Cardiac septum (tissue), 1 donor: ENCODE measurements at regions not wholly inside any gene's neighbourhood (a gene's known extent, or its start where the extent isn't known, plus 50 kb on each side); places are given as distances from the start of the nearest gene placed in this dataset.

Experiments used
- DNase-seq: peaks from one replicate; pipeline ENCODE4 v3.0.0-alpha.2; 2020; ENCODE audit warnings: low spot score
- intact Hi-C: fragments of 100-400 bp; cut with DNase I; formaldehyde crosslinking; loops from one replicate; pipeline ENCODE4 v1.14.0; 2022
- donor health status: DM: no; HTN: no; CAD: no.

DNA sequence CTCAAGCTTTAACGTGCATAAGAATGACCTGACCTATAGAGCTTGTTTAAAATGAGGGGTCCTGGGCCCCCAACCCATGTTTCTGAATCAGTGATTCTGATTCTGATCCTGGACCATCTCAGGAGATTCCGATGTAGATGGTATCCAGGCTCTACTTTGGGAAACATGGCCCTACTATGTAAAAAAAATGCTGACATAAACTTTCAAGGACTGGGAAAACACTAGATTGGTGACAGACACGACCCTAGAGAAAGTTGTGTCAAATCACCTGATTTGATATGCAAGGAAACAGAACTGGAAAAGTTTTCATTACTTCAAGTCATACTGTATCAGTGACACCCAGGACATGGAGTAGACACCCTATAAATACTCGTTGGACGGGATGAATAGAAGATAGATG lies 328.5 kb downstream of the HNRNPD start:
- intact Hi-C loops = no loop called here
- DNase-seq = no peak

DNA sequence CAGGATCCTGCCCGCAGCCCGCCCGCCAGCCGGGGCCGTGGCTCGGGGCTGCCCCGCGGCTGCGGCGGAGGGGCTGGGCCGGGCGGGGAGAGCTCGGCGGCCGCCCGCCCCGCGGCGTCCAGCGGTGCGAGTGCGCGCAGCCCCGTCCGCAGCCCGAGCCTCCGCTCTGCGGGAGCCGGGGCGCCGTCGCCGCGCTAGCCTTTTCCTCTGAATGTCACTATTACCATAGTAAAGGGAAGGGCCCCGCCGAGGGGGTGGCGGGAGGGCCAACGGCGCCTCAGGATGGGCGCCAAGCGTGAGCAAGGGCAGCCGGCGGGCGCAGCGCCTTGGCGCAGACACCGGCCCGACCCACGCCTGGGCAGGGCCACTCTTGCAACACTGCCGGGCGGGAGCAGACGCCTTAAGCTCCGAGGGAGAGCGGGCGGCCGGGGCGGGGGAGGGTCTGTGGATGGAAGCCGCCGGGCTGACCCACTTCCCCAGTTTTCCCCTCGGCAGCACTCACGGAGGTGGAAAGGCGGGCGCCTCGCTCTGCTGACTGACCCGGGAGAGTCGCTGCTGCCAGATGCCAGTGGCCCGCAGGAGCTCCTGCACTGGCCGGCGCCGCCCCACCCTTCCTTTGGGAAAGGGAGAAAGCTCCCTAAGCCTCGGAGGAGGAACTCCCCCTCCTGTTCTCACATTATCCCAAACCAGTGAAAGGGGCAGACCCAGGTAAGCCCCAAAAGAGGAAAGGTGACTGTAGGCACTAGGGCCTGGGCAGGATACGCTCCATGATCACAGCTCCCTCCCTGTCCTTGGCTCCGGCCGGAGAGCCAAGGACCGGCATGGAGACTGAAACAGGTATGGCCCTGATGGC lies 329.4 kb downstream of the HNRNPD start:
- DNase-seq = no peak
- intact Hi-C loops = no loop called here

DNA sequence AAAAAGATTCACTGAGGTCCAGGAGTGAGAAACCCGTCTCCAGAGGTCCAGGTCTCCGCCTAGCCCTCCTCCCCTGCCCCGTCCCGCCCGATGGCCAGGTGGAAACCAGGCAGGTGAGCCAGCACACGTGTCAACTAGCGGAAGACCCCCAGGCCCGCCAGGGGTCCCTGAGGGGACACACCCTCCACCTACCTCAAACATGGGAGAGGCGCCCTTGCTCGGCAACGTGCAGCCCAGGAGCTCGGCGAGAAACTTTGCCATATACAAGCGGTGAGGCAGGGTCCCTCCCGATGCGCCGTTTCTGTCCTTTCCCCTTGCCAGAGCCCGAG lies 330.0 kb downstream of the HNRNPD start:
- DNase-seq = no peak
- intact Hi-C loops = no loop called here

- intact Hi-C loops = no loop called here
- DNase-seq = no peak
Observed at GRCh38 chr4:82043081-82043808, 330.5 kb downstream of the HNRNPD start.

DNA sequence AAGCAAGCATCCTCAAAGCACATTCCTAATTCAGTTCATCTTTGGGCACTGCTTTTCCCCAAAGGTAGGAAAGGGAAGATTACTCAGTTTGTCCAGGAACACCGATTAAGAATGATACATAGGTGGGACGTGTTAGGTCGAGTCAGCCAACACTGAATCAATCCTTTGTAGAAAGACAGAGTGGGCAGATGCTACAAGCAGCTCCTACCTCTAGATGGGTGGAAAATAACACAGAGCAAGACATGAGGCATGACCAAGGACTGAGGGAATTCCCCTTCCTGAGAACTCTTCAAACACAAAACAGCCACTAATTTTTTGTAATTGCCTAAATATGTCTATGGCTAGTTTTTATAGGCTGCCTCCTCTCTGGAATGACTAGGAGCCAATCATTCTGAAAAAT lies 331.7 kb downstream of the HNRNPD start:
- DNase-seq = no peak
- intact Hi-C loops = no loop called here

DNA sequence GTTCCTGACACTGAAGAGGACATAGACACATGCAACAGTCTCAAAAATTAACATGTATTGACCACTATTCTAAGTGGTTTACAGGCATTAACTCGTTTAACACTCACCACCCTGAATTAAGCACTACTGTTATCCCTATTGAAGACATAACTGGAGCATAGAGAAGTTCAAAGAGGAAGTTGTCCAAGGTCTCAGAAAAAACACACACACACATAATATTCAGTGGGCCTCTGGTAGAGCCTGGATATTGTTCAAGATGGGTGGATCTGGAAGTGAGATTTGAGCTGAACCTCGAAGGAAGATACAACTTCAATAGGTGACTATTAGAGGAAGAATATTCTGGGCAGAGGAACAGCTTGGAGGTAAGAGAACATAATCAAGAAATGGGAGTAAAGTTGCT lies 334.9 kb downstream of the HNRNPD start:
- intact Hi-C loops = no loop called here

GRCh38 chr4:82036181-82036580 lies 337.6 kb downstream of the HNRNPD start:
- no peak for DNase-seq
- intact Hi-C loops = no loop called here

More for the DNA sequence above, 334.9 kb downstream of the HNRNPD start:
- no peak for DNase-seq

DNA sequence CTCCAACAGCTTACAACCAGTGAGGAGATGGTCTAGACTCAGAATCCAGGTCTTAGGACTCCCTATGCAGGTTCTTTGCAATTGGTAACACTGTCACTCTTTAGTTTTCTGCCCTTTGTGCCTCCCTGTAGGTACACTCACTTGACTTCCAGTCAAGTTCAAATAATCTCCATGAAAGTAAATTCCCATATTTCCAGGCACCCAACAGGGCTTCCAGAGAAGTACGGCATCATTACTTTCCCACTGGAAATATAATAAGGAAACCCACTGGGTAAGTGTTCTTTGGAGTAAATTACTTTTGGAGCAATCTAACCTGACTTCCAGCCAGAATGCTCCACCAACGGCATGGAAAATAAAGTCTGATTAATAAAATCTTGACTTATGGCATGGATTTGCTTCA lies 338.9 kb downstream of the HNRNPD start:
- no peak for DNase-seq
- intact Hi-C loops = no loop called here

- DNase-seq = no peak
- intact Hi-C loops = no loop called here
Observed at GRCh38 chr4:82033862-82034261, 339.9 kb downstream of the HNRNPD start.

- intact Hi-C loops = no loop called here
- no peak for DNase-seq
Observed at GRCh38 chr4:82031376-82031927, 342.3 kb downstream of the HNRNPD start.

DNA sequence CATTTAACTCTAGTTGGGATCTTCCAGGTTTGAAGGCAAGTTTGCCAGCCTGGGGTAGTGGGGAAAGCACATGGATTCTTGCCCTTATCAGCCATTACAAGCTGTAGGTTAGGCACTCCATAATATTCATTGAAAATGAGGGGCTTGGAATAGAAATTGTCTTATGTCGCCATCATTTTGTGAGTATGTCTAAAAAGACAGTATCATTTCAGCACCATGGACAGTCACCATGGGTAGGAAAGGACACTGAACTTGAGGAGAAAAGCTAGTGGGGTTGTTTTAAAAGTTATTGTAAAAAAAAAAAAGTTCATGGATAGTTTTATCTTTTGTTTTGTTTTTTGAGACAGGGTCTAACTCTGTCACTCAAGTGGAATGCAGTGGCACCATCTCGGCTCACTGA lies 356.1 kb downstream of the HNRNPD start:
- intact Hi-C loops = no loop called here
- no peak for DNase-seq

DNA sequence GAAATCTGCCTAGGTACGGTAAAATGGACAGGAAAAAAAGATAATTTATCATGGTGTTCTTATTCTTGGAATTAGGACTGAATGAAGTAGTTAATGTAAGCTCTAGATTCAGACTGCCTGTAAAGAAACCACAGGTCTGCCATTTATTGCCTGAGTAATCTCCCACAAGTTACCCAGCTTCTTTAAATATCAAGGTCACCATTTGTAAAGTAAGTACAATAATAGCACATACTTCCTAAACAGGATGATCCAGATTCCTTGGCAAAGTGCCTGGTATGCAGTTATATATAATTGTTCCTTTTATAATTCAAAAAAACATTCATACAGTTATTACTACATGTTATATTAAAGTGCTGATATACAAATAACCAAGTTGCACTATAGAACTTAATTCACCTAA lies 368.6 kb downstream of the HNRNPD start:
- DNase-seq = no peak
- intact Hi-C loops = no loop called here

- intact Hi-C loops = no loop called here
- no peak for DNase-seq
Observed at GRCh38 chr4:81997313-81997712, 376.5 kb downstream of the HNRNPD start.

DNA sequence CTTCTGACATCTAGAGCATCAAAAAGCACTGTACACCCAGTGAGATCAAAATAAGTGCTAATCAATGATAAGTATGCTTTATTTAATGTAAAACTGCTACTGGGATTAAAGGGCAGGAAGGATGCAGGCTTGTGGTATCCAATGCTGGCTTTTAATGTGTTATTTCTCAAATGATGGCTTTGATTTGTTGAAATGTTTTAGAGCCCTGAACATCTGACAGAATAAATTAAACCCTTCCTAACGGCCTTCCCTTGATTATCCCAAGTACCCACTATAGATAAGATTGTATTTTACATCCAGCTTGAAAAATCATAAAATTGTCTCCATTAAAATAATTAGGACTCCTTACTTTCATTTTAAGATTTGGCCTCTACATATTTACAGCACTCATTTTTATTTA lies 382.9 kb downstream of the HNRNPD start:
- intact Hi-C loops = no loop called here
- DNase-seq = no peak

GRCh38 chr4:81990211-81990610 lies 383.6 kb downstream of the HNRNPD start:
- DNase-seq = no peak
- intact Hi-C loops = no loop called here

GRCh38 chr4:81989202-81989601 lies 384.6 kb downstream of the HNRNPD start:
- DNase-seq = no peak
- intact Hi-C loops = no loop called here

DNA sequence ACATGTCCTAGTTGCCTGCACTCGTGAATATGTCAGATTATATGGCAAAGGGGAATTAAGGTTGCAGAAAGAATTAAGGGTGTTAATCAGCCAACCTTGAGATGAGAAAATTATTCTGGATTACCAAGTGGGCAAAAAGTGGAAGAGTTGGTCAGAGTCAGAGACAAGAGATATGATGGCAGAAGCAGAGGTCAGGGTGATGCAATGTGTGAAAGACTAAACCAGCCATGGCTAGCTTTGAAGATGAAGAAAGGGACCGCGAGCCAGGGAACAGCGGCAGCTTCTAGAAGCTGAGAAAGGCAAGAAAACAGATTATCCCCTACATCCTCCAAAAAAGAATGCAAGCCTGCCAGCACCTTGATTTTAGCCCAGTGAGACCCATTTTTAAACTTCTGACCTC lies 385.6 kb downstream of the HNRNPD start:
- DNase-seq = no peak
- intact Hi-C loops = no loop called here

- intact Hi-C loops = no loop called here
- no peak for DNase-seq
Observed at GRCh38 chr4:81984746-81985145, 389.0 kb downstream of the HNRNPD start.

DNA sequence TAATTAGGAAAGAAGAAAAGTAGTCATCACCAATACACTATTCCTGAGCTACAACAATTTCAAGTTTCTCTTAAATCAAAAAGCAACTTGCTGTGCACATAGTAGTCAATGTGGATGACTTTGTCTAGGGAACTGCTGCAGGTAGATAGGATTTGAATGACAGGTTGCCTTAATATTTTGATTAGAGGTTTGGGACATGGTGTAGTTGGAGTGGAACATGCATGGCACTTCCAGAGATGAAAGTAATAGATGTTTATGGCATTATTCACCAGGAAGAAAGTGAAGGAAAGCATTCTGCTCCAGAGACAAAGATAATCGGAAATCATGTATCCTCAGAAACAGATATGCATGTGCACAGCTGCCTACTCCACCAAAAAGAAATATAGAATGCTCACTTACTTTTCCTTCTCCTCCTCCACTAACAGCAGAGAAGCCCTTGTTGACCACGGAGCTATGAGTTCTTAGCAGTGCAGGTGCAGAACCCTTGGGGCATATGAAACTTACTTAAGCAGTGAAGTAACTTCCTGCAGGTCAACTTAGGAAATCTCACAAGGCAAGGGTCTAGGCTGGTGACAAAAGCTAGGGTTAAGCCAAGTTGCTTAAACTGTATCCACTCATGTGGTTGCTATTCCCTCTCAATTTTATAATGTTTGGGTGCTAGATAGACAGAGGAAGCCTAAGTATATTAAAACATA lies 390.8 kb downstream of the HNRNPD start:
- intact Hi-C loops = no loop called here

GRCh38 chr4:81981218-81981617 lies 392.6 kb downstream of the HNRNPD start:
- intact Hi-C loops = no loop called here
- no peak for DNase-seq

More for the DNA sequence above, 390.8 kb downstream of the HNRNPD start:
- DNase-seq = no peak
